Endothelial cell of umbilical vein (primary cell): ENCODE measurements at regions not wholly inside any gene's neighbourhood (a gene's known extent, or its start where the extent isn't known, plus 50 kb on each side); places are given as distances from the start of the nearest gene placed in this dataset.

Source experiments
- EZH2 ChIP-seq: IDR thresholded peaks from 2 replicates; pipeline ENCODE4 v1.6.1; 2012; ENCODE audit warnings: borderline replicate concordance, low read depth, mild to moderate bottlenecking, moderate library complexity, low read length, inconsistent platforms; ENCODE audit not compliant: severe bottlenecking
- GATA2 ChIP-seq: IDR thresholded peaks from 2 replicates; pipeline ENCODE4 v1.7.0; 2011; ENCODE audit warnings: low read depth, mild to moderate bottlenecking, moderate library complexity, mixed read lengths, low read length; ENCODE audit not compliant: insufficient read length, insufficient read depth
- JUN ChIP-seq: IDR thresholded peaks from 2 replicates; pipeline ENCODE4 v1.6.1; 2011; ENCODE audit warnings: borderline replicate concordance, low read depth; ENCODE audit not compliant: insufficient read length, insufficient read depth
- MYC ChIP-seq: IDR thresholded peaks from one replicate; pipeline ENCODE4 v1.6.1; 2011; ENCODE audit warnings: mild to moderate bottlenecking, low read depth, low read length
- POLR2A ChIP-seq: IDR thresholded peaks from 2 replicates; pipeline ENCODE4 v1.6.1; 2012; ENCODE audit warnings: low read depth, mild to moderate bottlenecking, control low read depth, low read length
- POLR2AphosphoS5 ChIP-seq: IDR thresholded peaks from 2 replicates; pipeline ENCODE4 v1.6.1; 2012; ENCODE audit warnings: low read depth, mild to moderate bottlenecking, control low read depth, low read length, moderate library complexity; ENCODE audit not compliant: insufficient read depth
- TF ChIP-seq, protein P1 (sequence below), 2 donors: IDR thresholded peaks; 1 replicate in 1 of 2; 2 replicates in 1 of 2; pipeline ENCODE4 v1.5.1; 2011; ENCODE audit warnings: low read length in 2 of 2, mild to moderate bottlenecking in 2 of 2, moderate library complexity in 2 of 2, control low read depth in 1 of 2, inconsistent platforms in 1 of 2, low read depth in 1 of 2; ENCODE audit not compliant: insufficient read depth in 1 of 2; ENCODE audit errors: extremely low read depth in 1 of 2
- TF ChIP-seq, protein P2 (sequence below): IDR thresholded peaks from 2 replicates; pipeline ENCODE4 v1.6.1; 2011; ENCODE audit not compliant: insufficient read depth, insufficient read length

DNA sequence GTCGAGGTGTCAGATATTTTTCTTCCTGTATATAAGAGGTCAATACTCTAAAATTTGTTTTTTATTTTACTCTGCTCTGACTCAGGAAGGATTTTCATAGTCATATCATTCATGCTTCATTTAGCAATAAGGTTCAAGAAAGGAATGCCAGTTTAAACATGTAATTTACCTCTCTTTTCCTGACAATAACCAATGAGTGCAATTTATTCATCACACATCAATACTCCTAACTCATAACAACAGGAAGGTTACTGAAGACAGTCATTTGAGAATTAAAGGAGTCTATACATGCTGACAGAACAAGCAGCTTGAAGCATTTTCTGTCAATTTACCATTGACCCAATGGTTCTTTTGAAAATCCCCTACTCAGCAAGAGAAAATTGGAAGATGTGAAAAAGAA is 190.3 kb upstream of the RPS6KA3 start:
- TF ChIP-seq, protein P1, sequence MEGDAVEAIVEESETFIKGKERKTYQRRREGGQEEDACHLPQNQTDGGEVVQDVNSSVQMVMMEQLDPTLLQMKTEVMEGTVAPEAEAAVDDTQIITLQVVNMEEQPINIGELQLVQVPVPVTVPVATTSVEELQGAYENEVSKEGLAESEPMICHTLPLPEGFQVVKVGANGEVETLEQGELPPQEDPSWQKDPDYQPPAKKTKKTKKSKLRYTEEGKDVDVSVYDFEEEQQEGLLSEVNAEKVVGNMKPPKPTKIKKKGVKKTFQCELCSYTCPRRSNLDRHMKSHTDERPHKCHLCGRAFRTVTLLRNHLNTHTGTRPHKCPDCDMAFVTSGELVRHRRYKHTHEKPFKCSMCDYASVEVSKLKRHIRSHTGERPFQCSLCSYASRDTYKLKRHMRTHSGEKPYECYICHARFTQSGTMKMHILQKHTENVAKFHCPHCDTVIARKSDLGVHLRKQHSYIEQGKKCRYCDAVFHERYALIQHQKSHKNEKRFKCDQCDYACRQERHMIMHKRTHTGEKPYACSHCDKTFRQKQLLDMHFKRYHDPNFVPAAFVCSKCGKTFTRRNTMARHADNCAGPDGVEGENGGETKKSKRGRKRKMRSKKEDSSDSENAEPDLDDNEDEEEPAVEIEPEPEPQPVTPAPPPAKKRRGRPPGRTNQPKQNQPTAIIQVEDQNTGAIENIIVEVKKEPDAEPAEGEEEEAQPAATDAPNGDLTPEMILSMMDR (IDR thresholded peaks at IDR 0.05; ENCODE audit: extremely low read depth in 1 of 2, insufficient read depth in 1 of 2, low read depth in 1 of 2, low read length in 2 of 2), result no peak
- TF ChIP-seq POLR2A (no peak), GATA2 (no peak), POLR2AphosphoS5 (no peak), MYC (no peak), JUN (no peak), EZH2 (no peak)
- TF ChIP-seq, protein P2, sequence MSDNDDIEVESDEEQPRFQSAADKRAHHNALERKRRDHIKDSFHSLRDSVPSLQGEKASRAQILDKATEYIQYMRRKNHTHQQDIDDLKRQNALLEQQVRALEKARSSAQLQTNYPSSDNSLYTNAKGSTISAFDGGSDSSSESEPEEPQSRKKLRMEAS, result no peak
